ENCODE measurements at regions not wholly inside any gene's neighbourhood (a gene's known extent, or its start where the extent isn't known, plus 50 kb on each side); places are given as distances from the start of the nearest gene placed in this dataset.

DNA sequence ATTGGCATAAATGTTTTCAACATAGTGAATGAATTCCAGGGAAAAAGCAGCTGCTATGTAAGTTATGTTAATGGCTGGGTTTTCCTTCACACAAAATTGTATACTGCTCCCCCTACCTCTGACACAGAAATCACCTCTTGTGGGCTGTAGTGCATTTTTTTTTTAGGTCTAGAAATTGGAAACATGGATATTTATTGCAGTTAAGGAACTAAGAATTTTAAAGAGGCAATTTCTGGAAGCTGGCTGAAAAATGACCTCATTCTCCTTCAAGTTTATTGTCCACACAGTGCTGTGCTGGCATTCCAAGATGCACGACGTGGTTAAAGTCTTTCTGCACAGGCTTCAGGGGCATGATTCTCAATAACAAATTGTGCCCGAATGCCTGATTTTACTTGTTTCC, 1424.2 kb downstream of the MRPL39 start:
- DNase-seq, result no peak

DNA sequence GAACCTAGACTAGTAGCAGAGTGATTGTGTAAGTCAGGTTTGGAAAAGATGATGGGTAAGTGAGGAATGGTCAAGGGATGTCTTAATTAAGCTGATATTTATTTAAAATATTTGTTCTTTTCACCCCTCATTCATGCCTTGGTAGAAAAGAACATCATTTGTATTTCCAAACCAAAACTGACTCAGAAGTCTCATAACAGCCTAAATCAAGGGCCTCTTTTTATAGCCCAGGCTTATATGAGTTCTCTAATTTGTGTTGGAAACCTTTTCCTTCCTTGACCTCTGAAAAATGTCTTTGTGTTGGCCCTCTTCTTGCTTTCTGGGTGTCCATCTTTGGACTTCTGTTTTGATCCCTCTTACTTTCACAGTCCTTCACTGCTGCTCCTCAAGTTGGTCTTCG, 1428.2 kb downstream of the MRPL39 start:
- no peak for DNase-seq

DNA sequence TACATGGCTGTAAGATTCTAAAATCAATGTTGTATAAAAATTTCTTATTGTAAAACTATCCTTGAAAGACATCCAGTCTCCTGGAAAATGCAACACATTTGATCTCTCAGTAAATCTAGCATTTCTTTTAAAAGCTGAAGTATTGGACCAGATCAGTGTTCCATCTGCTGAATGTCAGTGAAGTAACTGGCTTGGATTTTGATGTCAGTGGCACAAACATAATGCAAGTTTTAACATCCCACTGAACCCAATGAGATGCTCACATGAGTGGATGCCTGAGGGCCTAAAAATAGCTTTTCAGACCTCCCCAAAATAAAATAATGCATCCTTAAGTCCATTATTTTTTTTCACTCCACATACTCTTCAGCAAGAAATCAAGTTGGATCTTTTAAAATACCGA, 1432.2 kb downstream of the MRPL39 start:
- no peak for DNase-seq

DNA sequence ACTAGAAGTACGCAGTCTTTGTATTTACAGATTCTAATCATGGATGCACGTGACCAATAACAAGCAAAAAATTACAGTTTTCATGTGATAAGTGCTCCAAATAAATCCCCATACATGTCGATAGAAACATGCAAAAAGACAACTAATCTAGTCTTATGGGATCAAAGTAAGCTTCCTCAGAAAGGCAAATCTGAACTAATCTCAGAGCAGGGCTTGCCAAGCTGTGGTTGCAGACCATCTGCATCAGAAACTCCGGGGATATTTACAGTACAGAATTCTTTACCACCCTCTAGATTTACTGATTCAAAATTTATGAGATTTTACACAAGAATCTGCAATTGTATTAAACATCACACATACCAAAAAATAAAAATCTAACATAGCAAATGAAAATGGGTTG, 1435.5 kb downstream of the MRPL39 start:
- DNase-seq, result no peak

DNA sequence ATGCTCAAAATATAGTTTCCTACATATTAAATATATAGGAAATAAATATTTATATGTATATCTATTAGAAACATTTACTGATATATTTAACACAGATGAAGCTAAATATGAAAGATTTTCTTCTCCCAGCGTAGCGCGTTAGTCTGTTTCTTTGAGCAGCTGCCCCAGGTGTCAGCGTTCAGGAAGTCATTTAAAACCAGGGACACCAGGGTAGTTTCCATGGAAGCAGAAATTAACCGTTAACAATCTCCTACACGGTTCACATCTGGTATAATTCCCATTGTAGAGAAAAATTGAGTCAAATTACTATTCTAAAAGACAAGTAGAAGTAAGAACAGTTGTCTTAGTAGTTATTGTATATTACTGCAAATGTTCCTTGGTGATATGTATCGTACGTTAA, 1443.7 kb downstream of the MRPL39 start:
- DNase-seq, result no peak

DNA sequence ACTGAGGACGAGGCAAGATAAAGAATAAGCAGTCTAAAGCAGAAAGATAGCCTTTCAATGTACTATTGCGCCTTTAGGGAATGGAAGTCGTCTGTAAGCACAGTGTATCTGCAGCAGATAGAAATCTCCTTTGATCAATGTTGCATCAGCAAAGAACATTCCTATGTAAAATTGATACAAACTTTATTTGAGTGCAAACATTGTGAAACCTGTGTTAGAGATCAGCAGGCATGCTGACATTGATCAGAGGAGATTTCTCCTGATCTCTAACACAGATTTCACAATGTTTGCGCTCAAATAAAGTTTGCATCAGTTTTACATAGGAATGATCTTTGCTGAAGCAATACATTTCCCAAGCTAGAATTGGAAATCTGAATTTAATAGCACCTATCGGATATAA, 1446.8 kb downstream of the MRPL39 start:
- no peak for DNase-seq

DNA sequence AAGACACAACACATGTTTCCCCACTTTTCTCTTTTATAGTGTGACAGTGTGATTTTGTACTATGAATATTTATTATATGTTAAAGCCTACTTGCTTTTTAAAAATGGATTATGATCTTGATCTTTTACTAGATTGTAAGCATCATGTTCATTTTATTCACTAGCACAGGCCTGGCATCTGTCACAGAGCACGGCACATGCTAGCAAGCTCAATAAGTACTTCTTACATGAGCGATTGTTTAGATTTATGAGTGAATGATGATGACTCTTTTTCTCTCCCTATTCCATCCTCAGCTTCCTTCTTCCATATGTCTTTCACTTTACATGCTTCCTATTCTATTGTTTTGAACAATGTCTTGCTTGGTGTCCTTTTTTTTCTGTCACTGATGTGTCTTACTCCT, 1454.1 kb downstream of the MRPL39 start:
- DNase-seq, result no peak

DNA sequence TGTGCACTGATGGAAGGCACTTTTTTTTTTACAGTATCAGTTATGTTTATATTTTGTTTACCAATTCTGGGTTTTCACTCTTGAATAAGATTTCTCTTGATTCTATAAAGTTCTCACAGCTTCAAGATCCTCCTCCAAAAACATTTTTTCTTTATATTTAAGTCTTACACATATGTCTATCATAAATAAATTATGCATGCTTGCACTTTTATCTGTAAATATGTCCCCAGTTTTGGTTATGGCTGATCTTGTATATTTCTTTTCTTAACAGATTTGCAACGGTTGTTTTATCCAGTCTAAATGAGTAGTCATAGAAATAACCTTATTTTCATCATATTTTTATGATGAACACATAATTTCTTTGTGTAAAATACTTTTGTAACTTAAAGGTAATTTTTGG, 1456.5 kb downstream of the MRPL39 start:
- DNase-seq, result no peak

DNA sequence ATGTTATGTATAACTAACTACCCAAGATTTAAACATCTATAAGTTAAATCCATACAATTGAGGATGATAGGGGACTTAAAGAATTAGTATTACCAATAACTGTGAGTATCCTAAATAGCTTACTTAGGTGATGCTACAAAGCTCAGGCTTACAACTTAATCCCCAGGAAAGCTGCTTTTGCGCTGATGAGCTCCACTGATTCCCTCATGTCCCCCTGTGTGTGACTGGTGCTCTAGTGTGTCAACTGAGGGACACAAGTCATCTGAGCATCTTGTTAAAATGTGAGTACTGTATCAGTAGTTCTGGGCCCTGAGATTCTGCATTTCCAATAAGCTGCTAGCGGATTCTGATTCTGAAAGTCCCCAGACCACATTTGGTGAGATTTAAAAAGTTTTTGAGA, 1458.8 kb downstream of the MRPL39 start:
- no peak for DNase-seq

DNA sequence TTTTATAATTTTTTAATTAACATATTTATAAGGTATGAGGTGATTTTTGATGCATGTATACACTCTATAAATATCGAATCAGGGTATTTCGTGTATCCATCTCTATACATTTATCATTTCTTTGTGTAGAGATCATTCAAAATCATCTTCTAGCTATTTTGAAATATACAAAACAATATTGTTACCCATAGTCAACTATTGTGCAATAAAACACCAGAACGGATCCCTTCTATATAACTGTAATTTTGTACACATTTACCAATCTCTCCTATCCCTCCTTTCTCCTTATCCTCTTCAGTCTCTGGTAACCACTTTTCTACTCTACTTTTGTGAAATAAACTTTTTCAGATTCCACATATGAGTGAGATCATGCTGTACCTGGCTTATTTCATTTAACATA, 1459.6 kb downstream of the MRPL39 start:
- no peak for DNase-seq

DNA sequence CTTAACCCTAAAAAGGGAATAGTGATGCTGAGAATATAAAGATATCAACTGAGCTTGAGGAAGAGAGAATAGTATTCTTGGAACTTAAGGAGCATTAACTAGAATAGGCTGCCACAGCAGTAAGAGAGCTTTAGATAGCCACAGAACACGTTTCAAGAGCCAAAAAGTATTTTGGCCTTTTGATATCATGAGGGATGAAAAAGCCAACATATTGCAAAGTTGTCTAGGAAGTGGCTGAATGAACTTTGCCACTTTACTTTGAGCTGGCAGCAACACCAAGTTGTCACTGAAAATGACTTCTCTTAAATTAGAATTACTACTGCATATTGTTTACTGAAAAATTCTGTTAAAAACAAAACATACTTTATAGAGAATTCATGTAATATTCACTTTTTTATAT, 1476.2 kb downstream of the MRPL39 start:
- DNase-seq, result no peak

DNA sequence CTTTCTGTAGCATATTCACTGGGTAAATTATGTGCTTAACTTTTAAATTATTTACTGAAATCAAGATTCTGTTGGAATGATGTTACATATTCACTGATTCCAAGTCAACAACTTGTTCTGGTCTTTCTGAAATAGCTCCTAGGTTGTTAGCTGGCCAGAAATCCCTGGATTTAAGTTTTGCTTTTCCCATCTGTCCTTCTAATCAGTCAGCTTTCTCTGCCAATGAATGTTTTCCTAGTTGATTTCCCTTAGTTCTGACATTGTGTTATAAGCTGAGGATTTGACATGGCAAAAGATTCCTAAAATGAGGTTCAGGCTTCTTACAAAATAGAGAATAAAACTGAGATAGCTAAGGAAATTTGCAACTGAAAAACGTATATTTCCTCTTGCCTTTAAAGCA, 1479.6 kb downstream of the MRPL39 start:
- DNase-seq, result no peak

DNA sequence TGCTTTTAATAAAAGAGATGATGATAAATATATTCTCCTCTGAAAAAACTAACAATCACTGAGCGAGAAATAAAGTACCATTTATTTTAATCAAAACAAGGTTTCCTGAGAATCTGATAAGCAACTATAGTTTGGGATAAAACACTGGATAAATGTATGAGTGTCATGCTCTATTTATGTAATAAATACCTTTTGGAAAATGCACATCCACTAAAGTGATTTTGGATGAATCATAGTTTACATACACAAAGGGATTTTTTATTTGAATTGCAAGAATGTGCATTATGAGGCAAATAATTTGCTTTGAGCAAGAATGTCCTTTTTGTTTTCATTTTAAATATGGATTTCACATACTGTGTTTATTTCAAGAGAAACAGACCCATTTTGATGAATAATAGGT, 1483.5 kb downstream of the MRPL39 start:
- no peak for DNase-seq

DNA sequence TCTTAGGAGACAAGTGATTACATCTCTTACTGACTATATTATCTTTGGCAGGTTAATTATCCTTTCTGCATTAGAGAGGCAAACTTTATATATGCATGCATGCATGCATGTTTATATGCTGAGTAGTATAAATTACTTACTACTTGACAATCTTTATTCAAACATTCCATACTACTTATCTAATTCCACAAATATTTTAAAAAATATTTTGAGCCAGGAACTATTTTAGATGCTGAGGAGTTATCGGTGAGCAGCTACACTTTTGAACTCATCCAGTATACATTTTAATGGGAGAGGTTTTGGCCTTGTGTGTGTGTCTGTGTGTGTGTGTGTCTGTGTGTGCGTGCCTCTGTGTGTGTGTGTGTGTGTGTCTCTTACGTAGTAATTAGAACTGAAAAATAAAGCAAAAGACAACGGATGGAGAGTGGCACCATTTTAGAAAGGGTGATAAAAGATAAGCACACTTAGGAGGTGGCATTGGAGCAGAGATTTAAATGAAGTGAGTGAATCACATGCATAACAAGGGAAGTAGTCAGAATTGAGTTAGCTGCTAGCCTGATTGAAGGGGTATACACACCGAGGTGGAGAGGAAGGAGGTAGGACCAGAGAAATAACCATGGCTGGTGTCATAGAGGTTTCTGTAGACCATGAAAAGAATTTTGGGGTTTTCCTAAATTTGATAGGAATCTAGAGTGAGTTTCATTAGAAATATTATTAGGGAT, 1488.4 kb downstream of the MRPL39 start:
- no peak for DNase-seq

DNA sequence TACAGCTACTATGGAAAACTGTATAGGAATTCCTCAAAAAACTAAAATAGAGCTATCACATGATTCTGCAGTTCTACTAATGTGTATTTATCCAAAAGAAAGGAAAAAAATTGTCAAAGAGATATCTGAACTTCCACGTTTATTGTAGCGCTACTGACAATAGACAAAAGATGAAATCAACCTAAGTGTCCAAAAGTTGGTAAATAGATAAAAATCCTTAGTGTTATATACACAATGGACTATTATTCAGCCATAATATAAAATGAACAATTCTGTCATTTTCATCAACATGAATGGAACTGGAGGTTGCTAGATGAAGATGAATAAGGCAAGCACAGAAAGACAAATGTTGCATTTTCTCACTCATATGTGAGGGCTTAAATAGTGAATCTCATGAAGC, 1492.1 kb downstream of the MRPL39 start:
- no peak for DNase-seq

DNA sequence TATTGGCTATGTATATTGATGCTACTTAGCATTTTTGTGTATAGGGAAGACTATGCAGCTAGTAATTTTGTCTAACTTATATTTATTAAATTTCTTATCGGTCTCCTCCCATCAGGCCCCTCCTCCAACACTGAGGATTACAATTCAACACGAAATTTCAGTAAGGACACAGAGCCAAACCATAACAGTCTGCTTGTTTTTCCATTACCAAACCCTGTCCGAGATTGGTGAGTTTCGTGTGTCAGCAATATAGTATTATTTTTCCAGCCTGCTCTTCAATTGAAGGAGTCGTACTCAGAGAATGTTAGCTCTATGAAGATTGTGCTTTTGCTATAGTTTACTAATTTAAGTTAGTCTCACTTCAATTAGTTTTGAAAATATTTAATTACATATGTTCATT, 1495.3 kb downstream of the MRPL39 start:
- no peak for DNase-seq

DNA sequence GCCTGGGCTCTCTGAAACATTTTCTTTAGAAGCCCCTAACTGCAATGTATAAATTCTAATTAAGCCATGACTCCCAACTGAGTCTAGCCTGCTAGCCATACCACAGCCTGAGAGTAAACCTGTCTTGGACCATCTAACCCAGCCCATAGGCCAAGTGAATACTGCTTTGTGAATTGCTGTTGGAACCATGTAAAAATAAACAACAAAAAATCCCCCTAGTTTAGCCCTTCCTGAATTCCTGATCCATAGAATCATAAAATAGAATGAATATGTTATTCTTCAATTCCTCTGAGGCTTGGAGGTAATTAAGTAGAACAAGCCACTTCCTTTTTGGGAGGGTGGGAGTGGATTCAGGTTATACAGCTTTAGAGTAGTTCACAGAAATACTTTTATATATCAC, 1496.4 kb downstream of the MRPL39 start:
- no peak for DNase-seq

DNA sequence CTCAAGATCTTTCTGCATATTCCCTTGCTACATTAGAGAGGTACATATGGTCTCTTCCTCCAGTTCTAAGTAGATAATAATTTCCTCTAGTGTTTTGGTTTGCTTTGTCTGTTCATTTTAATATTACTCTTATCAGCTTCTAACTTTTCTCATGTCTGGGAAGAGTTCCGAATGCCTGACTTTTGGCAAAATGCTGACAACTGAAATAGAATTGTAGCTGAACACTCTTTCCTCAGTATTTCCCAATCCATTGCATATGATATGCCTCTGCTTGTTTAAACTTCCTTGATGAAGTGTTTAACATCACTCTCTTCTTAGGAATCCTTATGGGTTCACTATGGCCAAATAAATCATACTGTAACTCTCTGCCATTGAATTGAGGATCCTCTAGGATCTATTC, 1510.1 kb downstream of the MRPL39 start:
- no peak for DNase-seq

DNA sequence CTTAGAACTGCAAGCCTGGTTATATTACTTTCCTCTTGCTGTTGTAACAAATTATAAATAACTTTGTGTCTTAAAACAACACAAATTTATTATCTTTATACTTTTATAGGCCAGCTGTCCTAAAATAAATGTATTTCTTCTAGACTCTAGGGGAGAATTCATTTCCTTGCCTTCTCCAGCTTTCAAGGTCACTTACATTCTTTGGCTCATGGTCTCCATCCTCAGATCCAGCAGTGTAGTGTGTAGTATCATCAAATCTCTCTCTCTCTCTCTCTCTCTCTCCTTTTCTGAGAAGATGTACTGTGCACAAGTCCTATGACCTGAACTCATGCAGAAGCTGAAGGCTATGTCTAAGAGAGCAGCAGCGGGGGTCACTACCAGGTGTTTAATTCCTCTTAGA, 1510.6 kb downstream of the MRPL39 start:
- no peak for DNase-seq

DNA sequence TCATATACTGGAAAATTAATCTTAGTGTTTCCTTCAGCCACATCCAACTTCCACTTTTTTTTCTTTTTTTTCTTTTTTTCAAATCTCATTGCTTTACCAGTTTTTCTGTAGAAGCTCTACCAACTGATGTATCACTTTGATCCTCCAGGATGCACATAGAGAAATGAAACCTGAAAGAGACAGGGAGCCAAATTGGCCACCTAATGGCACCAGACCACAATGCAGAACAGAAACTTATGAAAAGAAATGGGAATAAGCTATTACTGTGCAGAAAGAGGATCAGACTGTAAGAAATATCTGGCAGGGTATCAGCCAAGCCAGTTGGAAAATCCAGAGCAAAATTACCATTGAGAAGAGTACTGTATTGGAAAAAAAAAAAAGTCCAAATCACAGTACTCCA, 1514.2 kb downstream of the MRPL39 start:
- DNase-seq, result no peak

DNA sequence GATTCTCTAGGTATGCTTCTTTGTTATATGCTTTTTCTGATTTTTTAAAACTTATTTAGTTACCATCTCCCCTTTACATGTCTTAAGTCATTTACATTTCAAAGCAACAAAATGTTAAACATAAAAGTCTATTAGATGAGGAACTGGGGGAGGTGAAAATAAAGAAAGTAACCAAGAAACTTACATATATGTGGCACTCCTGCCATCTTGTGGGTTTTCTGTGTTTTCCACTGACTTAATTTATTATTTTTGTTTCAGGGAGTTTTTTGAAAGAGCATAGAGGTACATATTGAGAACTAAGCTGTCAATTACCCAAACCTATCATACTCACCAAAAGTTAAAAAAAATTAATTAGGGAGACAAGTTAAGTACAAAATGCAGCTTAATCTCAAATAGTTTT, 1531.1 kb downstream of the MRPL39 start:
- DNase-seq, result no peak

DNA sequence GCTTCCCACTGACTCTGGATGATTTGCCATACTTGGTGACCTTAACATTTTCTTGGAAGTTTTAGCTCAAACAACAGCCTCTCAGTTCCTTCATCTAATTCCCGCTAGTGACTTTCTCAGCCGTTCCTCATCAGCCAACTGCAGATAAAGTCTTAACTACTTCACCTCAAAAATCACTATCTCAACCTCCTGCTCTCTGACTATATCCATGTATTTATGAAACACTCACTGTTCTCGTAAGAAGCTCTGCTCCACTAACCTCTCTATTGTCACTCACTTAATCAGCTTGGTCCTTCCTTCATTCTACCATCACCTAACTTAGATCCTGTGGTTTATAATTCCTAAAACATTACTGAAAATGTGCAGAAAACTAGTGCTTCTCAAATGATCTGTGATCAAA, 1551.6 kb downstream of the MRPL39 start:
- DNase-seq, result no peak

DNA sequence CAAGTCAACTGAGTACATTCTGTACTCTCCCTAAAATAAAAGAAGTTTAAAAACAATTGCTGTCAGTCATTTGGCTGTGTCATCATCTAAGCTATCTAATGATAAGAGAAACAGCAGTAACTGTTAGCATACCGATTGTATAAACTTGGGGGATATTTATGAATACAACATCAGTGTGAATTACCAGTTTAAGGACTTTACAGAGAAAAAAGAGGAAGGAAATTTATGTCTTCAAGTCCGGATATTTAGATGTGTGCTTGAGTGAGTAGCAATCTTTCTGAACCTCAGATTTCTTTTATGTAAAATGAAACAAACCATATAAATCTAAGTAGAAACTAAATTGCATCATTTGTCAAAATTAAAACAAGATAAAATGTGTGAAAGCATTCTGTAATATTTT, 1557.0 kb downstream of the MRPL39 start:
- DNase-seq, result no peak

DNA sequence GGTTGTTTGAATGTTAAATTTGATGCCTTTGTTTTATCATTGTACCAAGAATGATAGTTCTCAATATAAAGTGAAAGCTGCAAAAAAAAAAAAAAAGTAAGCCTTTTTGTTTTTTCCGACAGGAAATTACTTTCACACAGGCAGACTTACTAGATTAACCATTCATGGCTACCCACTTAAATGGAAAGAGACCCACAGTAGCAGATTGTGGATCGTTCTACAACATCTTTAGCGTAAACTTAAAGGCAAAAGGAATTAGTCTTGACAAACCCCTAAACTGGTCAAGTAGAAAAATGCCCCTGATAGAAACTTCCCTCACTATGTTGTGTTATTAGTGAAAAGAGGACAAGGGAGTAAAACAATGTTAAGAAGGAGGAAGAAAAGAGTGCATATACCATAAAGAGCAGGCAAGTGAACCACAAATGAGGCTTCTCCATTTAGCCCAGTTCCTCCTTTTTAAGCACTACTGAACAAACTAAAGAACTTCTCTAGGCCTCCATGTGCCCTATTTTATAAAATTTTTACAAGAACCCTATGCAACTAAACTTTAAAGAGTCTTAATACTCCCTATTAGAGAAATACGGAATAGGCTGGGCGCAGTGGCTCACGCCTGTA, 1560.3 kb downstream of the MRPL39 start:
- DNase-seq, result no peak

DNA sequence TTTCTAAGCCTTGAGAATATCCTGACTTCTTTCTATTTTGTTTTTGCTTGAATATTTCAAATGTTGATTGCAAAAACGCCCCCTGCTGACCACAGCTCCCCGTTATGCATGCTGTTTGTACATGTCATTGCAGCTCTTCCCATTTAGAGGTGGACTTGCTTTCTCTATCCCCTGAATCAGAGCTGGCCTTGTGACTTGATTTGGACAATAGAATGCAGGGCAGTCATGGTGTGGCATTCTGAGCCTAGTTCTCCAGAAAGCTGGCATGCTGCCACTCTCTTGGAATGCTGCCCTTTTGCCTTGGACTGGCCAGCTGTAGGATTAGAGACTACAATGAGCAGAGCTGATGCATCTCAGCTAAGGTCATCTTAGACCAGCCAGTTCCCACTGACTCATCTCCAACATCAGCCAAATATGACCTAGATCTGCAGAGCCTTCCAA, 1561.5 kb downstream of the MRPL39 start:
- no peak for DNase-seq

Measured in SIG-M5 (cell line).